ENCODE measurements at regions not wholly inside any gene's neighbourhood (a gene's known extent, or its start where the extent isn't known, plus 50 kb on each side); places are given as distances from the start of the nearest gene placed in this dataset.

GRCh38 chr11:122348659-122349409 lies 232.8 kb upstream of the BLID start:
- no peak for TF ChIP-seq CTCF (IDR thresholded peaks at IDR 0.05; ENCODE audit: borderline replicate concordance, insufficient read depth, low read depth, low read length)
- H3K4me3 ChIP-seq (ENCODE audit: low read depth, low read length) = no peak overlapping the region

GRCh38 chr11:122346006-122346405 lies 230.0 kb upstream of the BLID start:
- TF ChIP-seq CTCF (IDR thresholded peaks at IDR 0.05; ENCODE audit: borderline replicate concordance, insufficient read depth, low read depth, low read length) = no peak
- H3K4me3 ChIP-seq (ENCODE audit: low read depth, low read length) = no peak overlapping the region

- no peak for TF ChIP-seq CTCF (IDR thresholded peaks at IDR 0.05; ENCODE audit: borderline replicate concordance, insufficient read depth, low read depth, low read length)
- no peak overlapping the region for H3K4me3 ChIP-seq (ENCODE audit: low read depth, low read length)
Observed at GRCh38 chr11:122345586-122345985, 229.6 kb upstream of the BLID start.

GRCh38 chr11:122344215-122344614 lies 228.2 kb upstream of the BLID start:
- no peak overlapping the region for H3K4me3 ChIP-seq (ENCODE audit: low read depth, low read length)
- no peak for TF ChIP-seq CTCF (IDR thresholded peaks at IDR 0.05; ENCODE audit: borderline replicate concordance, insufficient read depth, low read depth, low read length)

- TF ChIP-seq CTCF (IDR thresholded peaks at IDR 0.05; ENCODE audit: borderline replicate concordance, insufficient read depth, low read depth, low read length) = no peak
- no peak overlapping the region for H3K4me3 ChIP-seq (ENCODE audit: low read depth, low read length)
Observed at GRCh38 chr11:122343210-122343609, 227.2 kb upstream of the BLID start.

- TF ChIP-seq CTCF (IDR thresholded peaks at IDR 0.05; ENCODE audit: borderline replicate concordance, insufficient read depth, low read depth, low read length) = no peak
- no peak overlapping the region for H3K4me3 ChIP-seq (ENCODE audit: low read depth, low read length)
Observed at GRCh38 chr11:122342089-122342744, 226.2 kb upstream of the BLID start.

- H3K4me3 ChIP-seq (ENCODE audit: low read depth, low read length) = no peak overlapping the region
- no peak for TF ChIP-seq CTCF (IDR thresholded peaks at IDR 0.05; ENCODE audit: borderline replicate concordance, insufficient read depth, low read depth, low read length)
Observed at GRCh38 chr11:122341477-122341876, 225.5 kb upstream of the BLID start.
